Upper lobe of right lung (tissue), 1 donor: ENCODE measurements at regions not wholly inside any gene's neighbourhood (a gene's known extent, or its start where the extent isn't known, plus 50 kb on each side); places are given as distances from the start of the nearest gene placed in this dataset.

Source experiments
- ATAC-seq: fragments of 200-7000 bp; cut with Tn5 transposase; one replicate; pipeline ENCODE4 v1.9.1; 2020; ENCODE audit warnings: mild to moderate bottlenecking, moderate library complexity
- DNase-seq: peaks from one replicate; pipeline ENCODE4 v3.0.0-alpha.2; 2020
- H3K27ac ChIP-seq: fragments of 200-600 bp; one replicate; pipeline ENCODE4 v1.8.0; 2022
- H3K27me3 ChIP-seq: fragments of 200-600 bp; one replicate; pipeline ENCODE4 v1.8.0; 2022; ENCODE audit warnings: mild to moderate bottlenecking
- H3K36me3 ChIP-seq: fragments of 200-600 bp; one replicate; pipeline ENCODE4 v1.8.0; 2022
- H3K4me1 ChIP-seq: fragments of 200-600 bp; one replicate; pipeline ENCODE4 v1.8.0; 2022
- H3K4me3 ChIP-seq: fragments of 200-600 bp; one replicate; pipeline ENCODE4 v1.8.0; 2022; ENCODE audit warnings: mild to moderate bottlenecking
- H3K9me3 ChIP-seq: fragments of 200-600 bp; one replicate; pipeline ENCODE4 v1.8.0; 2022
- intact Hi-C: fragments of 100-400 bp; cut with DNase I; formaldehyde crosslinking; loops from one replicate; pipeline ENCODE4 v1.11.0; 2022
- TF ChIP-seq, protein P1 (sequence below): fragments of 200-600 bp; IDR thresholded peaks from one replicate; pipeline ENCODE4 v1.8.0; 2022; ENCODE audit warnings: antibody characterized with exemption
- donor health status: DM: no; HTN: yes; CAD: no; lungs with severe emphysema.

DNA sequence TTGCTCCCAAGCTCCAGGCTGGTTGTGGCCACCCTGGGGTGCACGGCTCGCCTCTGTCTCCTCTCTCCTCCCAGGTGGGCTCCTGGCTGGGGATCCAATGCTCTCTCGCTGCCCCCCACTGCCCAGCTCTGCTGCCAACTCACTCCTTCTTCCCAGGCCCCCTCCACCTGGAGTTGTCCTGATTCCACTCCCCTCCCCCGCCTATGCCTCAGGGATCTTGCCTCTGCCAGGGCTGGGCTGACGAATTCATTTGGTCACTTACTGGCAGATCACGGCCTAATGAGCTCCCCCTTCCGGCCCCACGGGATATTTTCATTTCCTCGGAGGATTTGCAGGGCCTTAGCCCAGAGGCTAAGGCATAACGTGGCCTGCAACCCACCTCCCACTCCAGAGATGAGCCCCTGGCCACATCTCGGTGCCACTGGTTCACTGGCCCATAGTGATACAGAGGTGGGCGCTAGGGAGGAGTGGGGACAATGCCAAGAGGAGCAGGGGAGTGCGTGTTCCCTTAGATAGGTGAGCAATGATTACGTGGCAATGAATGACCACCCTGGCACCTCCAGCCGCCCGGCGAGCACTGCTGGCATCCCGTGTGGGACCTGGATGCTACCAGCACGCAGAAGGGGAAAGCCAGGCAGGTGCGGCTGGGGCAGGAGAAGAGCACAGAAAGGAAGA lies 344.6 kb upstream of the SHH start:
- Histone ChIP-seq H3K36me3 (no peaks in the 10 kb centered on the region), H3K27me3 (no peaks in the 10 kb centered on the region), H3K27ac (no peak overlapping the region), H3K9me3 (no peaks in the 10 kb centered on the region), H3K4me3 (no peak overlapping the region), H3K4me1 (no peaks in the 10 kb centered on the region)
- TF ChIP-seq, protein P1, sequence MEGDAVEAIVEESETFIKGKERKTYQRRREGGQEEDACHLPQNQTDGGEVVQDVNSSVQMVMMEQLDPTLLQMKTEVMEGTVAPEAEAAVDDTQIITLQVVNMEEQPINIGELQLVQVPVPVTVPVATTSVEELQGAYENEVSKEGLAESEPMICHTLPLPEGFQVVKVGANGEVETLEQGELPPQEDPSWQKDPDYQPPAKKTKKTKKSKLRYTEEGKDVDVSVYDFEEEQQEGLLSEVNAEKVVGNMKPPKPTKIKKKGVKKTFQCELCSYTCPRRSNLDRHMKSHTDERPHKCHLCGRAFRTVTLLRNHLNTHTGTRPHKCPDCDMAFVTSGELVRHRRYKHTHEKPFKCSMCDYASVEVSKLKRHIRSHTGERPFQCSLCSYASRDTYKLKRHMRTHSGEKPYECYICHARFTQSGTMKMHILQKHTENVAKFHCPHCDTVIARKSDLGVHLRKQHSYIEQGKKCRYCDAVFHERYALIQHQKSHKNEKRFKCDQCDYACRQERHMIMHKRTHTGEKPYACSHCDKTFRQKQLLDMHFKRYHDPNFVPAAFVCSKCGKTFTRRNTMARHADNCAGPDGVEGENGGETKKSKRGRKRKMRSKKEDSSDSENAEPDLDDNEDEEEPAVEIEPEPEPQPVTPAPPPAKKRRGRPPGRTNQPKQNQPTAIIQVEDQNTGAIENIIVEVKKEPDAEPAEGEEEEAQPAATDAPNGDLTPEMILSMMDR = peak; percentile 22
- DNase-seq = peak; percentile 67
- ATAC-seq = peak; percentile 80
- intact Hi-C loops = no loop called here

DNA sequence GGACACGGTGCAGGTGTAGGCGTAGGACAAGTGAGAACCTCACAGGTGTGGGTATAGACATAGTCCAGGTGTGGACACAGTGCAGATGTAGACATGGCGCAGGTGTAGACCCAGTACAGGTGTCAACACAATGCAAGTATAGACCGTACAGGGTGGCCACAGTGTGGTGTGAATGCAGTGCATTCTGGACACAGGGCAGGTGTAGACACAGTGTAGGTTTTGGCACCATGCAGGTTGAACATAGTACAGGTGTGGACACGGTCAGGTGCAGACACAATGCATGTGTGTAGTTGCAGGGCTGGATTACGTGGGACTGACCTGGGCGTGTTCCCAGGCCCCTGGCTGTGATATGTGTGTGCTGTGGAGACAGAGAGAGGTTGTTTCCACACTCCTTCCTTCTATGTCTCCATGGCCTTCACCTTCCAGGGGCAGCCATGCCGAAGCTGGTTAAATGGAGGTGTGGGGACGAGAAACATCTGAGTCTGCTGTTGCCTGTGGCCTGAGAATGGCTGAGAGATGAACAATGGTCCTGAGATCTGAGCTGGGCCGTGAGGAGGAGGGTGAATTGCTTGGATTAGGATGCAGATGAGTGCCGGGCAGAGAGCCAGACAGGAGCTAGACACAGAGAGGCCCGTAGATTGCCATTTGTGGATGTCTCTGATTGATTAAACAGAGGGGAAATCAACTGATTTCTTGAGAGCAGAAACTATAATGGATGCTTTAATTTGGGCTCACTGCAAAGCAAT lies 343.9 kb upstream of the SHH start:
- ATAC-seq (peak; percentile 24), DNase-seq (peak; percentile 51)
- H3K27ac ChIP-seq = no peak overlapping the region
- no peaks in the 10 kb centered on the region for H3K27me3 ChIP-seq
- H3K4me1 ChIP-seq = no peaks in the 10 kb centered on the region
- intact Hi-C loops = no loop called here
- no peaks in the 10 kb centered on the region for H3K9me3 ChIP-seq
- no peak overlapping the region for H3K4me3 ChIP-seq
- TF ChIP-seq, protein P1 = no peak
- no peaks in the 10 kb centered on the region for H3K36me3 ChIP-seq

DNA sequence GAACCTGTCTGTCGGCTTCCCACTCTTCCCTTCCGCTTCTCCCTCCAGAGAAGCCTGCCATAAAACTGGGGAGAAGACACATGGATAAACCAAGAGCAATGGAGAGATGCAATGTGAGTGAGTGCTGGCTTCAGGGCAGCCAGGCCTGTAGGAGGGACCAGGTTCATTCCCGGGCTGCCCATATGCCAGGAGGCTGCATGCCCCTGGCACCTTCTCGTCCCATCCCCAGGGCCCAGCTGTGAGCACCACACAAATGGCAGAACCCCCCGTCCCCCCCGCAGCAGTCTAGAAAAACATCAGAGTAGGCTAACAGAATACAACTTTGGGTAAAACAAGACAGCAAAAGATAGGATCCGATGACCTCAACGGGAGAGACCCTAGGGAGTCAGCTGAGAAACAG lies 341.3 kb upstream of the SHH start:
- no peaks in the 10 kb centered on the region for H3K9me3 ChIP-seq
- DNase-seq = peak; percentile 45
- intact Hi-C loops = no loop called here

DNA sequence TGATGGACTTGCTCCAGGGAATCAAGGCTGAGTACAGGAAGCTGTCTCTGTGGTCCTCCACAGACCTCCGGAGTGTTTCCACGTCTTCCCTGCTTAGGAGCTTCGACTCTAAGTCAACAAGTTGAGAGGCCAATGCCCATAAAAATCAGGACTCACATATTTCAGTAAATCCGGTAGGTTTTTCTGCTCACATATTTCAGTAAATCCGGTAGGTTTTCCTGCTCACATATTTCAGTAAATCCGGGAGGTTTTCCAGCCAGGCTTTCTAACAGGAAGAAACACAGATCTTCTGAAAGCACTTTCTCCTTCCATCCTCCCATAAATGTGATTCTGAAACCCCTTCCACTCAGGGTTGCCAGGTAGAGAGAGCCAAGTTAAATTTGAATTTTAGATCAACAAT lies 340.1 kb upstream of the SHH start:
- H3K27me3 ChIP-seq = no peaks in the 10 kb centered on the region
- ATAC-seq (no peak), DNase-seq (no peak)
- no peaks in the 10 kb centered on the region for H3K36me3 ChIP-seq
- H3K9me3 ChIP-seq = no peaks in the 10 kb centered on the region
- H3K27ac ChIP-seq = no peak overlapping the region
- TF ChIP-seq, protein P1 = no peak
- no peak overlapping the region for H3K4me3 ChIP-seq
- H3K4me1 ChIP-seq = no peaks in the 10 kb centered on the region
- intact Hi-C loops = no loop called here

More for the DNA sequence above, 341.3 kb upstream of the SHH start:
- Histone ChIP-seq H3K27me3 (no peaks in the 10 kb centered on the region), H3K4me3 (no peak overlapping the region), H3K4me1 (no peaks in the 10 kb centered on the region), H3K27ac (no peak overlapping the region), H3K36me3 (no peaks in the 10 kb centered on the region)
- TF ChIP-seq, protein P1 = no peak
- no peak for ATAC-seq

DNA sequence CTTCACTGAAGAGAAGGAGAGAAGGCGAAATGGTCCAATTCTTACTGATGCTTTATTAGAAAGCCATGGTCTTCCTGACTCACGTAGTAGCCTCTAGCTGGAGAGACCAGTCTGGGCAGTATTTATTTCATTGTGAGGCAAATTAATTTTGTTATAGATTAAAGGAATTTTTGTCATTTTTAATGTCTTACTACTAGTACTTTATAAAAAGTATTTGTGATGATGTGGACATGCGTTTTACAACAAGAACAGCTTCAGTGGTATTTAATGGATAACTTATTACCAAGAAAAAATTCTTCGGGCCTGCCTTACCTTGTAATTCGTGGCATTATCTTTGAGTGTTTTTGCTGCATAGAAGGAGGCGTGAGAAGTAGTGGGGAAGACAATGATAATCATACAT lies 339.4 kb upstream of the SHH start:
- TF ChIP-seq, protein P1 = no peak
- intact Hi-C loops = no loop called here

More for the DNA sequence above, 339.4 kb upstream of the SHH start:
- no peak overlapping the region for H3K4me3 ChIP-seq
- no peak overlapping the region for H3K27ac ChIP-seq
- no peaks in the 10 kb centered on the region for H3K4me1 ChIP-seq
- H3K36me3 ChIP-seq = no peaks in the 10 kb centered on the region
- DNase-seq (no peak), ATAC-seq (no peak)
- H3K9me3 ChIP-seq = no peaks in the 10 kb centered on the region
- no peaks in the 10 kb centered on the region for H3K27me3 ChIP-seq
